SK-N-SH (cell line): ENCODE measurements at regions not wholly inside any gene's neighbourhood (a gene's known extent, or its start where the extent isn't known, plus 50 kb on each side); places are given as distances from the start of the nearest gene placed in this dataset.

Experiments used
- CTCF ChIA-PET: fragments of 300-600, 350-600 bp; formaldehyde crosslinking; extraction: SDS; loops from one replicate; lab custom pipeline; 2021; lab: Yijun Ruan, JAX
- POLR2A ChIA-PET: fragments of 350-600 bp; sonication (Branson Sonifier 250); formaldehyde crosslinking; extraction: SDS; loops from one replicate; lab custom pipeline; 2020; ENCODE audit warnings: antibody characterized with exemption, inconsistent platforms; lab: Yijun Ruan, JAX
- DNase-seq: peaks from one replicate; pipeline ENCODE4 v3.0.0; 2012
- H2AFZ ChIP-seq: fragments of 200-600 bp; sonication (generic); 2 replicates; pipeline ENCODE4 v1.8.1; 2016; ENCODE audit warnings: antibody characterized with exemption, mild to moderate bottlenecking, low read depth
- H3F3A ChIP-seq: fragments of 200-600 bp; sonication (generic); replicated peaks from 2 replicates; pipeline ENCODE3; 2016; ENCODE audit warnings: antibody characterized with exemption, mild to moderate bottlenecking; ENCODE audit not compliant: insufficient read depth
- H3K27ac ChIP-seq, 2 experiments: fragments of 200-500 bp in 1 of 2; fragments of 200-600 bp in 1 of 2; sonication (Bioruptor generic) in 1 of 2; sonication (generic), shearing (Covaris generic) in 1 of 2; 2 replicates each; pipeline versions ENCODE4 v1.5.1 to v1.6.1; 2014 to 2016; ENCODE audit warnings: low read depth in 2 of 2, inconsistent platforms in 1 of 2, low read length in 1 of 2, mild to moderate bottlenecking in 1 of 2, mixed read lengths in 1 of 2
- H3K27me3 ChIP-seq: fragments of 200-600 bp; sonication (generic), shearing (Covaris generic); 2 replicates; pipeline ENCODE4 v1.6.1; 2016; ENCODE audit warnings: mixed run types; ENCODE audit not compliant: insufficient read depth
- H3K36me3 ChIP-seq, 2 experiments: fragments of 200-500 bp in 1 of 2; fragments of 200-600 bp in 1 of 2; sonication (Bioruptor generic) in 1 of 2; sonication (generic) in 1 of 2; replicated peaks in 1 of 2; 2 replicates each; pipeline versions ENCODE3 to v1.5.1; 2014 to 2016; ENCODE audit warnings: low read length in 1 of 2, mild to moderate bottlenecking in 1 of 2; ENCODE audit not compliant: insufficient read depth in 2 of 2, control insufficient read depth in 1 of 2
- H3K4me1 ChIP-seq, 2 experiments: fragments of 200-500 bp in 1 of 2; fragments of 200-600 bp in 1 of 2; sonication (Bioruptor generic) in 1 of 2; sonication (generic), shearing (Covaris generic) in 1 of 2; 2 replicates each; pipeline versions ENCODE4 v1.5.1 to v1.6.1; 2014 to 2016; ENCODE audit warnings: low read depth in 1 of 2, low read length in 1 of 2, mixed run types in 1 of 2; ENCODE audit not compliant: insufficient read depth in 2 of 2, control insufficient read depth in 1 of 2
- H3K4me2 ChIP-seq: fragments of 200-600 bp; sonication (generic), shearing (Covaris generic); 2 replicates; pipeline ENCODE4 v1.6.1; 2017; ENCODE audit warnings: mixed run types
- H3K4me3 ChIP-seq, 2 experiments: fragments of 200-500 bp in 1 of 2; fragments of 200-600 bp in 1 of 2; sonication (Bioruptor generic) in 1 of 2; sonication (generic), shearing (Covaris generic) in 1 of 2; 2 replicates each; pipeline versions ENCODE4 v1.5.1 to v1.8.1; 2014 to 2016; ENCODE audit warnings: low read depth in 2 of 2, inconsistent platforms in 1 of 2, low read length in 1 of 2, mild to moderate bottlenecking in 1 of 2, mixed read lengths in 1 of 2, moderate library complexity in 1 of 2
- H3K79me2 ChIP-seq: fragments of 200-600 bp; sonication (generic); 2 replicates; pipeline ENCODE4 v1.8.1; 2017; ENCODE audit warnings: mild to moderate bottlenecking; ENCODE audit not compliant: insufficient read depth
- H3K9ac ChIP-seq: fragments of 200-600 bp; sonication (generic); 2 replicates; pipeline ENCODE4 v1.6.1; 2017; ENCODE audit warnings: mixed run types
- H3K9me2 ChIP-seq: fragments of 200-600 bp; sonication (generic); 2 replicates; pipeline ENCODE4 v1.6.1; 2017; ENCODE audit warnings: mixed run types
- H3K9me3 ChIP-seq: fragments of 200-600 bp; sonication (generic); 2 replicates; pipeline ENCODE4 v1.6.1; 2017; ENCODE audit warnings: mixed run types, mild to moderate bottlenecking, moderate library complexity
- H4K20me1 ChIP-seq: fragments of 200-600 bp; sonication (generic); 2 replicates; pipeline ENCODE4 v1.6.1; 2017; ENCODE audit warnings: mild to moderate bottlenecking, mixed run types; ENCODE audit not compliant: insufficient read depth
- CHD2 ChIP-seq: fragments of 150-350 bp; IDR thresholded peaks from 2 replicates; pipeline ENCODE4 v1.6.1; 2018; ENCODE audit warnings: low read length; ENCODE audit not compliant: partially characterized antibody
- CTCF ChIP-seq: fragments of 200-600 bp; sonication (generic); IDR thresholded peaks from 2 replicates; pipeline ENCODE4 v1.6.1; 2017; ENCODE audit warnings: antibody characterized with exemption, mild to moderate bottlenecking, moderate library complexity
- ELF1 ChIP-seq: IDR thresholded peaks from 2 replicates; pipeline ENCODE4 v1.4.0; 2012
- EZH2phosphoT487 ChIP-seq: fragments of 200-600 bp; sonication (generic); IDR thresholded peaks from 2 replicates; pipeline ENCODE4 v1.6.1; 2017; ENCODE audit warnings: low read depth, mixed run types, mild to moderate bottlenecking, antibody characterized with exemption, moderate library complexity, borderline replicate concordance
- FOXM1 ChIP-seq: IDR thresholded peaks from 2 replicates; pipeline ENCODE4 v1.4.0; 2012; ENCODE audit warnings: low read depth, mild to moderate bottlenecking
- GABPA ChIP-seq: IDR thresholded peaks from 2 replicates; pipeline ENCODE4 v1.4.0; 2012; ENCODE audit warnings: low read depth, mild to moderate bottlenecking
- JUND ChIP-seq: IDR thresholded peaks from 2 replicates; pipeline ENCODE4 v1.4.0; 2012
- MXI1 ChIP-seq: IDR thresholded peaks from 2 replicates; pipeline ENCODE4 v1.6.1; 2012; ENCODE audit warnings: mild to moderate bottlenecking, low read depth, low read length, improper control_type of control experiment
- NFIC ChIP-seq: IDR thresholded peaks from 2 replicates; pipeline ENCODE4 v1.4.0; 2012; ENCODE audit warnings: borderline replicate concordance
- POLR2AphosphoS5 ChIP-seq: IDR thresholded peaks from 2 replicates; pipeline ENCODE4 v1.6.1; 2012; ENCODE audit warnings: low read depth, low read length
- RCOR1 ChIP-seq: fragments of 150-350 bp; IDR thresholded peaks from 2 replicates; pipeline ENCODE4 v1.6.1; 2017; ENCODE audit warnings: antibody characterized with exemption, low read length
- TAF1 ChIP-seq: IDR thresholded peaks from 2 replicates; pipeline ENCODE4 v1.6.1; 2012; ENCODE audit warnings: low read depth, mild to moderate bottlenecking, low read length, moderate library complexity, borderline replicate concordance
- TCF12 ChIP-seq: IDR thresholded peaks from 2 replicates; pipeline ENCODE4 v1.4.0; 2012
- USF1 ChIP-seq: IDR thresholded peaks from 2 replicates; pipeline ENCODE4 v1.4.0; 2012; ENCODE audit warnings: low read depth, borderline replicate concordance
- ZBTB33 ChIP-seq: IDR thresholded peaks from 2 replicates; pipeline ENCODE4 v1.4.0; 2012; ENCODE audit warnings: low read depth, borderline replicate concordance
- WGBS: methylation state at CpG from one replicate; pipeline ENCODE4 v1.1.6; 2017; ENCODE audit warnings: low lambda C conversion rate; 5-methylcytosine and 5-hydroxymethylcytosine counted together
- TF ChIP-seq, protein P1 (sequence below): IDR thresholded peaks from 2 replicates; pipeline ENCODE4 v1.6.1; 2012; ENCODE audit warnings: mild to moderate bottlenecking, low read depth, low read length, moderate library complexity
- TF ChIP-seq, protein P2 (sequence below): IDR thresholded peaks from 2 replicates; pipeline ENCODE4; 2012

DNA sequence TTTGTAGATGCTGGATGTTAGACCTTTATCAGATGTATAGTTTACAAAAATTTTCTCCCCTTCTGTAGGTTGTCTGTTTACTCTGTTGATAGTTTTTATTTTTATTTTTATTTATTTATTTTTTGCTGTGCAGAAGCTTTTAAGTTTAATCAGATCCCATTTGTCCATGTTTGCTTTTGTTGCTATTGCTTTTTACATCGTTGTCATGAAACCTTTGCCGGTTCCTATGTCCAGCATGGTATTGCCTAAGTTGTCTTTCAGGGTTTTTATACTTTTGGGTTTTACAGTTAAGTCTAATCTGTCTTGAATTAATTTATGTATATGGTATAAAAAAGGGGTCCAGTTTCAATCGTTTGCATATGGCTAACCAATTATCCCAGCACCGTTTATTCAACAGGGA, 819.5 kb downstream of the KCNT2 start:
- Histone ChIP-seq H3K27me3 (no peaks in the 10 kb centered on the region), H3K9me3 (no peaks in the 10 kb centered on the region), H3K4me1 (no peaks in the 10 kb centered on the region), H3K4me2 (no peak overlapping the region), H3F3A (no peaks in the 10 kb centered on the region), H3K9me2 (no peaks in the 10 kb centered on the region), H3K79me2 (no peaks in the 10 kb centered on the region), H3K4me3 (no peak overlapping the region), H3K27ac (no peak overlapping the region), H4K20me1 (no peaks in the 10 kb centered on the region), H2AFZ (no peak overlapping the region), H3K36me3 (no peaks in the 10 kb centered on the region), H3K9ac (no peak overlapping the region)
- CTCF ChIA-PET, result no interaction called here
- TF ChIP-seq EZH2phosphoT487 (no peak), GABPA (no peak), NFIC (no peak), CTCF (no peak), CHD2 (no peak), TCF12 (no peak), TAF1 (no peak), FOXM1 (no peak)
- TF ChIP-seq, protein P1, sequence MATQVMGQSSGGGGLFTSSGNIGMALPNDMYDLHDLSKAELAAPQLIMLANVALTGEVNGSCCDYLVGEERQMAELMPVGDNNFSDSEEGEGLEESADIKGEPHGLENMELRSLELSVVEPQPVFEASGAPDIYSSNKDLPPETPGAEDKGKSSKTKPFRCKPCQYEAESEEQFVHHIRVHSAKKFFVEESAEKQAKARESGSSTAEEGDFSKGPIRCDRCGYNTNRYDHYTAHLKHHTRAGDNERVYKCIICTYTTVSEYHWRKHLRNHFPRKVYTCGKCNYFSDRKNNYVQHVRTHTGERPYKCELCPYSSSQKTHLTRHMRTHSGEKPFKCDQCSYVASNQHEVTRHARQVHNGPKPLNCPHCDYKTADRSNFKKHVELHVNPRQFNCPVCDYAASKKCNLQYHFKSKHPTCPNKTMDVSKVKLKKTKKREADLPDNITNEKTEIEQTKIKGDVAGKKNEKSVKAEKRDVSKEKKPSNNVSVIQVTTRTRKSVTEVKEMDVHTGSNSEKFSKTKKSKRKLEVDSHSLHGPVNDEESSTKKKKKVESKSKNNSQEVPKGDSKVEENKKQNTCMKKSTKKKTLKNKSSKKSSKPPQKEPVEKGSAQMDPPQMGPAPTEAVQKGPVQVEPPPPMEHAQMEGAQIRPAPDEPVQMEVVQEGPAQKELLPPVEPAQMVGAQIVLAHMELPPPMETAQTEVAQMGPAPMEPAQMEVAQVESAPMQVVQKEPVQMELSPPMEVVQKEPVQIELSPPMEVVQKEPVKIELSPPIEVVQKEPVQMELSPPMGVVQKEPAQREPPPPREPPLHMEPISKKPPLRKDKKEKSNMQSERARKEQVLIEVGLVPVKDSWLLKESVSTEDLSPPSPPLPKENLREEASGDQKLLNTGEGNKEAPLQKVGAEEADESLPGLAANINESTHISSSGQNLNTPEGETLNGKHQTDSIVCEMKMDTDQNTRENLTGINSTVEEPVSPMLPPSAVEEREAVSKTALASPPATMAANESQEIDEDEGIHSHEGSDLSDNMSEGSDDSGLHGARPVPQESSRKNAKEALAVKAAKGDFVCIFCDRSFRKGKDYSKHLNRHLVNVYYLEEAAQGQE, result no peak
- TF ChIP-seq, protein P2, sequence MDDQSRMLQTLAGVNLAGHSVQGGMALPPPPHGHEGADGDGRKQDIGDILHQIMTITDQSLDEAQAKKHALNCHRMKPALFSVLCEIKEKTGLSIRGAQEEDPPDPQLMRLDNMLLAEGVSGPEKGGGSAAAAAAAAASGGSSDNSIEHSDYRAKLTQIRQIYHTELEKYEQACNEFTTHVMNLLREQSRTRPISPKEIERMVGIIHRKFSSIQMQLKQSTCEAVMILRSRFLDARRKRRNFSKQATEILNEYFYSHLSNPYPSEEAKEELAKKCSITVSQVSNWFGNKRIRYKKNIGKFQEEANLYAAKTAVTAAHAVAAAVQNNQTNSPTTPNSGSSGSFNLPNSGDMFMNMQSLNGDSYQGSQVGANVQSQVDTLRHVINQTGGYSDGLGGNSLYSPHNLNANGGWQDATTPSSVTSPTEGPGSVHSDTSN, result no peak
- POLR2A ChIA-PET, result no interaction called here
- DNase-seq, result no peak
- 45% methylated on average over 4 of the region's 4 CpGs for WGBS

DNA sequence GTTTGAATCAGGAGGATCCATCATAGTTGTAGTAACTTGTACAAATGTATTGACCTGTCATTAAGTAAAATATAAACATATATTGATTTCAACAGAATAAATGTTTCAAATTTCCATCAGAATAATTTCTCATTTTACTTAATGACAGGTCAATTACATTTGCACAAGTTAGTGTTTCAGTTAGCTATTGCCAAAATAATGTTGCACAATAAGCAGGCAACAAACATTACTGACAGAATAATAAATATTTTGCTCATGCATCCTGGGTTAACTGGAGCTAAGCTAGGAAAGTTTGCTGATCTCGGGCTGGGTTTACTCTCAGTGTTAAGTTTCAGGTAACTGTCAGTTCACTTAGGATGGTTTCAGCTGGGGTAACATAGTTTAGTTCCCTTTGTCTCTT, 822.4 kb downstream of the KCNT2 start:
- H2AFZ ChIP-seq, result no peak overlapping the region
- H3K9me2 ChIP-seq, result no peaks in the 10 kb centered on the region
- H3F3A ChIP-seq, result no peaks in the 10 kb centered on the region
- no peaks in the 10 kb centered on the region for H3K79me2 ChIP-seq
- no peak for DNase-seq
- ChIA-PET CTCF (no interaction called here), POLR2A (no interaction called here)
- H3K4me1 ChIP-seq, result no peaks in the 10 kb centered on the region
- 29% methylated on average over 1 of the region's 1 CpG for WGBS
- H3K9ac ChIP-seq, result no peak overlapping the region
- no peaks in the 10 kb centered on the region for H3K27me3 ChIP-seq
- no peaks in the 10 kb centered on the region for H4K20me1 ChIP-seq
- no peak overlapping the region for H3K4me2 ChIP-seq
- no peak overlapping the region for H3K27ac ChIP-seq
- H3K9me3 ChIP-seq, result no peaks in the 10 kb centered on the region
- TF ChIP-seq ELF1, result no peak
- TF ChIP-seq CHD2, result no peak
- no peak for TF ChIP-seq JUND
- no peak for TF ChIP-seq USF1
- no peak for TF ChIP-seq ZBTB33
- TF ChIP-seq POLR2AphosphoS5, result no peak
- TF ChIP-seq MXI1, result no peak
- TF ChIP-seq RCOR1, result no peak
- no peak for TF ChIP-seq CTCF
- TF ChIP-seq TAF1, result no peak
- no peak overlapping the region for H3K4me3 ChIP-seq
- H3K36me3 ChIP-seq, result no peaks in the 10 kb centered on the region
